Mucosa of descending colon (tissue), 3 donors: ENCODE measurements at regions not wholly inside any gene's neighbourhood (a gene's known extent, or its start where the extent isn't known, plus 50 kb on each side); places are given as distances from the start of the nearest gene placed in this dataset.

Experiments
- ATAC-seq: fragments of 200-7000 bp; cut with Tn5 transposase; one replicate; pipeline ENCODE4 v1.9.1; 2020; ENCODE audit warnings: mild to moderate bottlenecking, moderate library complexity
- DNase-seq, 3 donors: peaks; one replicate each; pipeline ENCODE4 v3.0.0-alpha.2; 2020
- H3K36me3 ChIP-seq: fragments of 200-600 bp; one replicate; pipeline ENCODE4 v1.8.0; 2021; ENCODE audit warnings: low read depth, mild to moderate bottlenecking
- H3K4me1 ChIP-seq: fragments of 200-600 bp; one replicate; pipeline ENCODE4 v1.8.0; 2021; ENCODE audit warnings: low read depth, mild to moderate bottlenecking
- H3K4me3 ChIP-seq: fragments of 200-600 bp; one replicate; pipeline ENCODE4 v1.8.0; 2021; ENCODE audit warnings: mild to moderate bottlenecking
- H3K9me3 ChIP-seq: fragments of 200-600 bp; one replicate; pipeline ENCODE4 v1.8.0; 2021; ENCODE audit warnings: mild to moderate bottlenecking
- CTCF ChIP-seq: fragments of 200-600 bp; IDR thresholded peaks from one replicate; pipeline ENCODE4 v1.8.0; 2022; ENCODE audit warnings: antibody characterized with exemption, mild to moderate bottlenecking
- intact Hi-C, 2 donors: fragments of 100-400 bp; cut with DNase I in 1 of 2; cut with micrococcal nuclease in 1 of 2; formaldehyde crosslinking; loops; one replicate each; pipeline versions ENCODE4 v1.11.0 to v1.11.1; 2022; cut with DNase I, micrococcal nuclease
- donor health status: DM: no; HTN: no; CAD: no; lungs with moderate emphysema.
- donor health status: DM: no; HTN: no; CAD: no.
- donor health status: DM: no; HTN: yes; CAD: no.

GRCh38 chr1:116309090-116309870 is 63.8 kb upstream of the ATP1A1 start:
- no peak overlapping the region for H3K4me3 ChIP-seq
- H3K36me3 ChIP-seq: no peaks in the 10 kb centered on the region
- no peaks in the 10 kb centered on the region for H3K9me3 ChIP-seq
- ATAC-seq (peak; percentile 6), DNase-seq (no peak)
- intact Hi-C loops: no loop called here
- no peak for TF ChIP-seq CTCF
- H3K4me1 ChIP-seq: peaks cover 11% of the 10 kb centered on the region

GRCh38 chr1:116310180-116310579 is 62.9 kb upstream of the ATP1A1 start:
- Histone ChIP-seq H3K4me3 (no peak overlapping the region), H3K36me3 (no peaks in the 10 kb centered on the region), H3K9me3 (no peaks in the 10 kb centered on the region), H3K4me1 (peaks cover 11% of the 10 kb centered on the region)
- no peak for TF ChIP-seq CTCF
- no peak for ATAC-seq
- DNase-seq: no peak
- intact Hi-C loops: no loop called here

- intact Hi-C loops: no loop called here
- no peak overlapping the region for H3K4me3 ChIP-seq
- ATAC-seq: no peak
- DNase-seq: no peak
- no peak for TF ChIP-seq CTCF
- H3K9me3 ChIP-seq: no peaks in the 10 kb centered on the region
- H3K4me1 ChIP-seq: peaks cover 11% of the 10 kb centered on the region
- H3K36me3 ChIP-seq: no peaks in the 10 kb centered on the region
Observed at GRCh38 chr1:116311193-116311592, 61.9 kb upstream of the ATP1A1 start.

- intact Hi-C loops: no loop called here
- TF ChIP-seq CTCF: no peak
Observed at GRCh38 chr1:116311756-116312680, 61.0 kb upstream of the ATP1A1 start.

GRCh38 chr1:116312681-116313069 is 60.4 kb upstream of the ATP1A1 start:
- intact Hi-C loops: no loop called here
- ATAC-seq (no peak), DNase-seq (no peak)
- H3K9me3 ChIP-seq: no peaks in the 10 kb centered on the region
- no peaks in the 10 kb centered on the region for H3K36me3 ChIP-seq
- no peak overlapping the region for H3K4me3 ChIP-seq
- TF ChIP-seq CTCF: no peak
- peaks cover 11% of the 10 kb centered on the region for H3K4me1 ChIP-seq

More at GRCh38 chr1:116311756-116312680, 61.0 kb upstream of the ATP1A1 start:
- DNase-seq (peak in 2 of 3 donors; percentile 48 to 53), ATAC-seq (peak; percentile 80)
- no peaks in the 10 kb centered on the region for H3K36me3 ChIP-seq
- H3K9me3 ChIP-seq: no peaks in the 10 kb centered on the region
- H3K4me3 ChIP-seq: no peak overlapping the region
- H3K4me1 ChIP-seq: peaks cover 11% of the 10 kb centered on the region
